ENCODE measurements at regions not wholly inside any gene's neighbourhood (a gene's known extent, or its start where the extent isn't known, plus 50 kb on each side); places are given as distances from the start of the nearest gene placed in this dataset.

GRCh38 chr1:112048421-112048820, 59.0 kb upstream of the KCND3 start:
- Histone ChIP-seq H3K9ac (ENCODE audit: extremely low read depth, insufficient read length, low read length) (no peak overlapping the region), H2AFZ (ENCODE audit: low read length) (no peak overlapping the region), H3K4me2 (ENCODE audit: insufficient read depth, insufficient read length, low read length) (no peak overlapping the region), H3K18ac (ENCODE audit: insufficient read length, low read depth, low read length) (no peak overlapping the region), H3K27ac (ENCODE audit: insufficient read length, low read depth, low read length) (no peak overlapping the region), H2BK20ac (ENCODE audit: low read depth, low read length, poor library complexity, severe bottlenecking) (no peak overlapping the region), H3K4me1 (ENCODE audit: insufficient read depth, low read length) (no peaks in the 10 kb centered on the region), H4K20me1 (ENCODE audit: control insufficient read depth, insufficient read depth, insufficient read length) (no peaks in the 10 kb centered on the region), H3K4ac (ENCODE audit: low read depth, low read length) (no peak overlapping the region), H3K79me2 (ENCODE audit: insufficient read depth, low read length) (no peaks in the 10 kb centered on the region), H3K14ac (ENCODE audit: insufficient read depth, low read length) (no peak overlapping the region), H3K79me1 (ENCODE audit: insufficient read depth, low read depth, low read length, poor library complexity, severe bottlenecking) (no peaks in the 10 kb centered on the region), H2BK12ac (ENCODE audit: insufficient read length, low read depth, low read length) (no peak overlapping the region), H3T11ph (ENCODE audit: low read length) (no peak overlapping the region), H4K91ac (ENCODE audit: insufficient read length, low read depth, low read length) (no peak overlapping the region), H2BK120ac (ENCODE audit: low read depth, low read length, poor library complexity, severe bottlenecking) (no peak overlapping the region), H2BK15ac (ENCODE audit: low read depth, low read length) (no peak overlapping the region), H4K8ac (replicated peaks; ENCODE audit: insufficient read length, low read depth, low read length) (no peak overlapping the region), H3K56ac (ENCODE audit: insufficient read length, low read depth, low read length) (no peak overlapping the region), H4K5ac (ENCODE audit: insufficient read length, low read depth, low read length) (no peak overlapping the region), H3K9me3 (ENCODE audit: control insufficient read depth, low read depth, low read length) (no peaks in the 10 kb centered on the region), H2AK5ac (ENCODE audit: insufficient read length, low read length) (no peak overlapping the region), H3K27me3 (ENCODE audit: insufficient read depth, low read length) (no peaks in the 10 kb centered on the region), H3K23me2 (ENCODE audit: insufficient read length, low read depth, low read length, poor library complexity, severe bottlenecking) (no peaks in the 10 kb centered on the region), H2BK5ac (ENCODE audit: insufficient read length, low read length) (no peak overlapping the region), H3K23ac (ENCODE audit: insufficient read length, low read depth, low read length) (no peak overlapping the region)
- Mint-ChIP-seq H3K36me3 (ENCODE audit: insufficient read depth in 1 of 3, low read depth in 3 of 3) (no peaks in the 10 kb centered on the region), H3K4me3 (no peak overlapping the region), H3K4me1 (0 out of 4 replicates have a peak, but pooled peaks cover 0 to 2% of the 10 kb centered on the region in 2 experiments), H3K27ac (no peak overlapping the region), H3K9me3 (no peaks in the 10 kb centered on the region), H3K27me3 (ENCODE audit: low read depth) (peaks cover 11% of the 10 kb centered on the region)
- TF ChIP-seq CTCF (conservative IDR thresholded peaks at IDR 0.05): no peak
- no CpG with 5 or more reads among the region's 1 CpG for WGBS (ENCODE audit: extremely low coverage, insufficient read length, low lambda C conversion rate)
- no peak for DNase-seq

All from H9 (cell line).